GM12874 (cell line): ENCODE measurements at regions not wholly inside any gene's neighbourhood (a gene's known extent, or its start where the extent isn't known, plus 50 kb on each side); places are given as distances from the start of the nearest gene placed in this dataset.

Experiments
- CTCF ChIP-seq: IDR thresholded peaks from 2 replicates; pipeline ENCODE4 v1.5.1; 2011; ENCODE audit warnings: low read depth, mild to moderate bottlenecking, control low read depth, low read length, moderate library complexity; ENCODE audit not compliant: insufficient read depth

- TF ChIP-seq CTCF = no peak
Measured at GRCh38 chr13:97057176-97057575, 62.9 kb upstream of the OXGR1 start.

- TF ChIP-seq CTCF = no peak
Measured at GRCh38 chr13:97058391-97058790, 64.1 kb upstream of the OXGR1 start.

- no peak for TF ChIP-seq CTCF
Measured at GRCh38 chr13:97058926-97059325, 64.7 kb upstream of the OXGR1 start.

GRCh38 chr13:97067017-97067895 is 73.0 kb upstream of the OXGR1 start:
- no peak for TF ChIP-seq CTCF

GRCh38 chr13:97068151-97068550 is 73.9 kb upstream of the OXGR1 start:
- TF ChIP-seq CTCF = no peak

- no peak for TF ChIP-seq CTCF
Measured at GRCh38 chr13:97069050-97069815, 75.0 kb upstream of the OXGR1 start.

GRCh38 chr13:97072297-97072696 is 78.0 kb upstream of the OXGR1 start:
- TF ChIP-seq CTCF = no peak
